ENCODE measurements at regions not wholly inside any gene's neighbourhood (a gene's known extent, or its start where the extent isn't known, plus 50 kb on each side); places are given as distances from the start of the nearest gene placed in this dataset.

DNA sequence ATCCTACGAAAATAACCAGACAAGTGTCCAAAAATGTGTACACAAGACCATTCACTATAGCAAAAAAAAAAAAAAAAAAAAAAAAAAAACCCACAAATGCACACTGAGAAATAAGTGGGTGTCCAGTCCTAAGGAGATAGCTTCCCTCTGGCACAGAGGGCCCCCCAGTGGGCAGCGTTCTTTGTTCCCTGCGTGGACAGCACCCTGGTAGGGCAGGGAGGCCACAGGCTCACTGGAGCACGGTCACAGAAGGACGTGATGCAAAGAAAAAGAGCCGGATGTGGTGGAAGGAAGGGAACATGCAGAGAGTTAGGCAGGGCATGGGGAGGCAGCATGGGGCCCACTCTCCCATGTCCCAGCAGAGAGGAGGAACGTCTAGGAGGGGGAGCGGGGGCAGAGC is 210.7 kb upstream of the NSMCE3 start:
- no peak for DNase-seq

- DNase-seq = no peak
Observed at GRCh38 chr15:29477256-29477655, 207.6 kb upstream of the NSMCE3 start.

DNA sequence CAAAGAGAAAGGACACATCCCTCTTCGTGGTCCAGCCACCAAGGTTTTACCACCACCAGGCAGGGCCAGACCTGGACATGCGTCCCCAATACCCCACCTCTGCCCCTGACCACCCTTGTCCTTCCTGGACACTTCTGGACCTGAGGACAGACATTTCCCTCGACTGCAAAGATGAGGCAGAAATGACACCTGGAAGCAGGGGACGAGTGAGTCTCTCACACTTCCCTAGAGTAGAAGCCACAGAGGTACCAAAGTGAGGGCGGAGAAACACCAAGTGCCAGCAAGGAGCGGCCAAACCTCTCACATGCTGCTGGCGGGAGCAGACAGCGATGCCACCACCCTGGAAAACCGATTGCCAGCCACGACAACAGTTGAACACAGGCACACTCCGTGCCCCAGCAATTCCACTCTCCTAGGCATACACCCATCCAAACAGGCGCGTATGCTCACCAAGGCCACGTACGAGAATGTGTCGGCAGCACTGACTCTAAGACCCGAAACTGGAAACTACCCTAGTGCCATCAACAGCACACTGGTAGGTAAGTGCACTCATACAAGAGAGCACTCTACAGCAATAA is 207.0 kb upstream of the NSMCE3 start:
- no peak for DNase-seq

GRCh38 chr15:29475096-29475495 is 205.5 kb upstream of the NSMCE3 start:
- DNase-seq = no peak

DNA sequence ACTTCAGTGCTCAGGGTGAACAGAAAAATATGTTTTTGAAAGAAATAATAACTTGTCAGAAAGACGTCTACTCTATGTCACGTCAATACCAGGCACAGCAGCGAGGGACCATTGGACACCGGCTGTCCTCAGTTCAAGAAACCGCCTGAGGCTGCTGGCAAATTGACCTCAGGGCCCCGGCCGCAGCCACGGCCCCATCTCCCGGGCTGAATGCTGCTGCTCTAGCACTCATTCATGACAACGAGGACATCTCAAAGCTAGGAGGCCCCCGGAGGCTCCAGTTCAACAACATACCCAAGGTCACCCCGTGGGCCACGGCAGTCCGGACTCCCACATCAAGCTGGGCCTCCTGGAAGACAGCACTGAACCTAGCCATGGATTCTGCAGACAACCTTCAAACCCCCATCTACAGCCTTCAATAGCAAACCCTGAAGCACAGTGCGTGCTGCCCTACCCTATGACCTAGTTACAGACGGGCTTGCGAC is 204.0 kb upstream of the NSMCE3 start:
- DNase-seq = no peak

DNA sequence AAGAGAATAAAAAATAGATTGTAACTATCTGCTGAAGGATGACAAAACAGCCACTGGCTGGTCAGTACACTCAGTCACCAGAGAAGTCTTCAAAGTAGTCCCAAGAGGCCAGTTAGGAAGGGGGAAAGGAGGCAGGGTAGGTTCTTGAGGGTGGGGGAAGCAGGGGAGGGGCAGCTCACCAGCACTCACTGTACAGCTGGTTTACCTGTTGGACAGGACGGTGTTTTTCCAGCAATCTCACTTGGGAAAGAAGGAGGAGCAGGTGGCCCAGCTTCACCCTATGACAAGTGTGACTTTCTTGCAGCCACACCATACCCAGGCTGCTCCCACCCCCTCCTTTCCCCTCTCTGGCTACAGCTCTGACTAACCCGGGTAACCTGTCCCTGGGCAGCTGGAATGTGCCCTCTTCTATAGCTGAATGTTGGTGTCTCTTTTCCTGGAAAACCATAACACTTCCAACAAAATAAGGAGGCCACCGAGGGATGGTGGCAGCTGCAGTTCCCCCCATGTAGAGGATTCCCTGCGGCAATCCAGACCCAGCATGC is 203.4 kb upstream of the NSMCE3 start:
- no peak for DNase-seq

- no peak for DNase-seq
Observed at GRCh38 chr15:29471757-29472156, 202.1 kb upstream of the NSMCE3 start.

GRCh38 chr15:29471306-29471705 is 201.7 kb upstream of the NSMCE3 start:
- no peak for DNase-seq

DNA sequence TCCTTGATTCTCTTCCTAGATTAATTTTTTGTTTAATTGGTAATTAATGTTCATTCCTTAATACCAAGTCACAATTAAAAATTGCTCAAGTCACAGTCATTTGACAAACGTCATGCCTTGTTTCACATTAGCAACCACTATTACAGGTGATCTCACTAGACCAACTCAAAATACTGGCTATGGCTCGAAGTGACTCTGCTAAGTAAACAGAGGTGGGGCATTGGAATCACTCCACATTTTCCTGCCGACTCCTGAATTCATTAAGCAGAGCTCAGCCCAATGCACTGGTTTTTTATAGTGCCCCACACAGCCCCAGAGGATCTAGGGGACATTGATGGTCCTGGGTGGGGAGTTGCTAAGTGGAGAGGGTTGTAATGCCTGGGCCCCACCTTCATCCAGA is 201.2 kb upstream of the NSMCE3 start:
- DNase-seq = no peak

GRCh38 chr15:29470311-29470710 is 200.7 kb upstream of the NSMCE3 start:
- DNase-seq = no peak

GRCh38 chr15:29468899-29469298 is 199.3 kb upstream of the NSMCE3 start:
- DNase-seq = no peak

- no peak for DNase-seq
Observed at GRCh38 chr15:29467091-29467490, 197.5 kb upstream of the NSMCE3 start.

DNA sequence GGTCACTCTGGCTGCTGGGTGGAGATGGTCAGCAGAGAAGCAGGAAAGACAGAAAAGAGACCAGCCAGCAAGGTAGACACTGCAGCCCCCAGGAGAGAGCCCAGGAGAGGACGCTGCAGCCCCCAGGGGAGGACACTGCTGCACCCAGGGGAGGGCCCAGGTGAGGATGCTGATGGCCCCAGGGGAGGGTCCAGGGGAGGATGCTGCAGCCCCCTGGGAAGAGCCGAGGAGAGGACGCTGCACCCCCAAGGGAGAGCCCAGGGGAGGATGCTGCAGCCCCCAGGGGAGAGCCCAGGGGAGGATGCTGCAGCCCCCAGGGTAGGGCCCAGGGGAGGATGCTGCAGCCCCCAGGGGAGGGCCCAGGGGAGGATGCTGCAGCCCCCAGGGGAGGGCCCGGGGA is 196.7 kb upstream of the NSMCE3 start:
- DNase-seq = no peak

GRCh38 chr15:29465816-29466215 is 196.2 kb upstream of the NSMCE3 start:
- no peak for DNase-seq

GRCh38 chr15:29465196-29465595 is 195.6 kb upstream of the NSMCE3 start:
- DNase-seq = no peak

DNA sequence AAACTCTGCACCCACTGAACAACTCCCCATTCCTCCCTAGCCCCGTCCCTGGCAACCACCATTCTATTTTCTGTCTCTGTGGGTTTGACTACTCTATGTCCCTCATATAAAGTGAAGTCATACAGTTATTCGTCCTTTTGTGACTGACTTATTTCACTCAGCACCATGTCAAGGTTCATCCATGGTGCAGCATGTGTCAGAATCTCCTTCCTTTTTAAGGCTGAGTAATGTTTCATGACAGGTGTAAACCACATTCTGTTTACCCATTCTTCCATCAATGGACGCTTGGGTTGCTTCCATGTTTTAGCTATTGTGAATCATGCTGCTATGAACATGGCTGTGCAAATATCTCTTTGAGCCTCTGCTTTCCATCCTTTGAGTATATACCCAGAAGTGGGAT is 192.3 kb upstream of the NSMCE3 start:
- DNase-seq = no peak

DNA sequence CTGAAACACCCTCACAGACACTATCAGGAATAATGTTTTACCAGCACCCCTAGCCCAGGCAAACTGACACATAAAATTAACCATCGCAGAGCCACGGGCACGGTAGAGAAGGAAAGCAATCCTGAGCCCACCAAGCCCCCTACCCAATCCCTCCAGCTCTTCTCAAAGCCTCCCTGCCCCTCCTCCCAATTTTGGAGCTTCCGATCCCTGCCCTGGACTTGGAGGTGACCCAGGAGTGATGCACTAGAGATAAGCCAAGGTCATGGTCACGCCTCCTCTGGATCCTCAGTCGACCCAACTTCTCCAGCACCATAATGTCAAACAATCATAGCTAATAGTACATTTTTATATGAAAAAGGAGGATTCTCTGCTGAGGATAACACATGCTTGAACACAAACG is 188.7 kb upstream of the NSMCE3 start:
- no peak for DNase-seq

GRCh38 chr15:29457729-29458128 is 188.1 kb upstream of the NSMCE3 start:
- DNase-seq = no peak

DNA sequence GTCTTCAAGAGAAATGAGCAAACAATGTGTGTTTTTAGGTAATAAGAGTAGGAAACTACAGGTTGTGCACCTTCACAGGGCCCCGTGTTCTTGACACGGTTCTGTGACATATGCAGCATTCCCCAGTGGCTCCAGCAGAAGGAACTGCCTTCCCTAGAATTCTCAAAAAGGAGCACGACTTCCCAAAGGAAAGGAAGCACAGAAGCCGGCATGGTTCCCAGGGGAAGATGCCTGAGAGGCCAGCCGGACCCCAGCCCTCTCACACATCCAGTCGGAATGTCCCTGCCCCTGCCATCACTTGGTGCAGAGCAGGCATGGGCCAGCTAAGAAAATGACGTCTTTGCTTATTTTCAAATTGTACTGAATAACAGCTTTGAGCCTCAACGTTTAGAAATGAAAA is 187.3 kb upstream of the NSMCE3 start:
- no peak for DNase-seq

DNA sequence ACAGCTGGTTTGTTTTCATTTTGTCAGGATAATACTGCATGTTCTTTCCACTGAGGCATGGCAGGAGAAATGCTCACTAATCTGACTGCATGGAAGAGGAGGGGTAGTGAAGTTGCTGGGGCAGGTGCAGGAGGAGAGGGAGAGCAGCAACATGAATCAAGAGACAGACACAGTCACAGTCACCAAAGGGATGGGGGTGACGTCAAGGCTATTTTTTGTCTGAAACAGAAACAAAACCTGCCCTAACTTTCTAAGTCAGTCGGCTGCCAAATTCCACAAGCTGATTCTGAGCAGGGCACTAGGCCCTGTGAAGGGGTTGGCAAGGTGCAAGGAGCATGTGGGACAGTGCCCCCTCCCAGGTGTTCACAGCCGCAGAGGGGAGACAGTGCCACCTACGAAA is 186.6 kb upstream of the NSMCE3 start:
- DNase-seq = no peak

- no peak for DNase-seq
Observed at GRCh38 chr15:29455530-29455929, 185.9 kb upstream of the NSMCE3 start.

DNA sequence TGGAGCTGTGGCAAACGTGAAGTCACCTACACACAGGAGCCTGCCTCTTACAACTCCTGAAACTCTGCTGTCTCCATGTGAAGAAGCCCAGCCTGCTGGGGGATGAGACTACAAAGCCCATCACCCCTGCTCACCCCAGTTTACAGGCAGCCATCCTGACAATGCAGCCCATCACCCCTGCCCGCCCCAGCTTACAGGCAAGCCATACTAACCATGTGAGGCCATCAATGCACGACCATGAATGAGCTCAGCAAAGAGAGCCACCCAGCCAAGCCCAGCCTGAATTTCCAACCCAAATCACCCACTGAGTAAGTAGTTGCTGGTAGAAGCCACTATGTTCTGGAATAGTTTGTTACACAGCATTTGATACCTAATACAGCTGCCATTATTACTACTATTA is 185.4 kb upstream of the NSMCE3 start:
- DNase-seq = no peak

- DNase-seq = no peak
Observed at GRCh38 chr15:29454506-29454905, 184.9 kb upstream of the NSMCE3 start.

DNA sequence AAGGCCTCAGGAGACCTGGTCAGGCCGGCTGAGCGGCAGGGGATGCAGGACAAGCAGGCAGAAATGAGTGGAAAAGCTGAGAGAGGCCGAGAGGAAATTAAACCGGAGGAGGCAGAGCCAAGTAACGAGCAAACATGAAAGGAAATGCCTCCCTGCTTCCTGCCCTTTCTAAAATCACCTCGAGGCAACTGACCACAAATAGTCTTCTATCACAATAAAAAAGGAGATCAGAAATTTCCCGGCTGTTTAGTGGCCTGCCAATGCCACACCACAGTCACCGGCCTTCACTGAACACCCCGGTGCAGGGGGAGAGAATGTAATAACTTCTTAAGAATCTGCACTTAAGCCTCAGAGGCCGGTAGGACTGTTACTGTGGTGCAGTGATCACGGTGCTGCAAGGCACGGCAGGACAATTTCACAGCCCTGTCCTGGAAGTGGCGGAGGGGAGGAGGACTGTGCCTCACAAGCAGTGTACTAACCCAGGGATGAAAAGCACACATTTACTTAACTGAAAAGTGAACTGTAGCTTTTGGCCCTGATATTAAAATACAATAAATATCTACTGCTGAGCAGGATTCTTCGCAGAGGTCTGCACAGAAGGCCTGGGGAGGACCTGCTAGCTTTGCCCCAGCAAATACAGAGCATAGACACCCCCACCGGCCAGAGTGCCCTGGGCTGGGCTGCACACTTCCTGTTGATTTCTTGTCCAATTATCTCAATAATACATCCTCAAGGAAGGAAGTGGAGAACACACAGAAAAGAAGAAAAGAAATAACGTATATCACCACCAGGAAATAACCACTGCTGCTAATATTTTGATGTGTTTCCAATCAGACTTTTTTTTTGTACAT is 183.5 kb upstream of the NSMCE3 start:
- no peak for DNase-seq

All from NCI-H1105 treated with DMSO at 0.1 percent for 48 hours (cell line).